WTC11 (cell line): ENCODE measurements at regions not wholly inside any gene's neighbourhood (a gene's known extent, or its start where the extent isn't known, plus 50 kb on each side); places are given as distances from the start of the nearest gene placed in this dataset.

Source experiments
- CREB1 ChIP-seq: sonication (generic); formaldehyde crosslinking; IDR thresholded peaks from 2 replicates; pipeline ENCODE4 v1.8.0; 2023; ENCODE audit warnings: mild to moderate bottlenecking, missing genetic modification reagents
- CREM ChIP-seq: sonication (generic); formaldehyde crosslinking; IDR thresholded peaks from 2 replicates; pipeline ENCODE4 v1.8.1; 2022; ENCODE audit warnings: mild to moderate bottlenecking, missing genetic modification reagents, moderate library complexity
- ELF4 ChIP-seq: sonication (generic); formaldehyde crosslinking; IDR thresholded peaks from 2 replicates; pipeline ENCODE4 v1.8.1; 2022; ENCODE audit warnings: low read depth, mild to moderate bottlenecking, moderate library complexity, missing genetic modification reagents
- FOXJ3 ChIP-seq: sonication (generic); formaldehyde crosslinking; IDR thresholded peaks from 2 replicates; pipeline ENCODE4 v1.9.0; 2021; ENCODE audit warnings: missing genetic modification reagents, mild to moderate bottlenecking, borderline replicate concordance
- IRF2 ChIP-seq: sonication (generic); formaldehyde crosslinking; IDR thresholded peaks from 2 replicates; pipeline ENCODE4 v1.8.0; 2022; ENCODE audit warnings: low read depth, missing genetic modification reagents, borderline replicate concordance
- NFYB ChIP-seq: sonication (generic); formaldehyde crosslinking; conservative IDR thresholded peaks from 2 replicates; pipeline ENCODE4 v1.8.0; 2022; ENCODE audit warnings: low read depth, missing genetic modification reagents
- NR1H2 ChIP-seq: sonication (generic); formaldehyde crosslinking; IDR thresholded peaks from 2 replicates; pipeline ENCODE4 v1.9.0; 2021; ENCODE audit warnings: mild to moderate bottlenecking, moderate library complexity, missing genetic modification reagents
- TF ChIP-seq, protein P1 (sequence below): sonication (generic); formaldehyde crosslinking; IDR thresholded peaks from 2 replicates; pipeline ENCODE4 v1.8.1; 2023; ENCODE audit warnings: mild to moderate bottlenecking, missing genetic modification reagents, moderate library complexity
- TF ChIP-seq, protein P2 (sequence below): sonication (generic); formaldehyde crosslinking; IDR thresholded peaks from 2 replicates; pipeline ENCODE4 v1.8.1; 2022; ENCODE audit warnings: low read depth, mild to moderate bottlenecking, moderate library complexity, missing genetic modification reagents, borderline replicate concordance
- TF ChIP-seq, protein P3 (sequence below): sonication (generic); formaldehyde crosslinking; IDR thresholded peaks from 2 replicates; pipeline ENCODE4 v1.8.1; 2023; ENCODE audit warnings: mild to moderate bottlenecking, moderate library complexity, missing genetic modification reagents
- TF ChIP-seq, protein P4 (sequence below): sonication (generic); formaldehyde crosslinking; IDR thresholded peaks from 2 replicates; pipeline ENCODE4 v1.8.0; 2022; ENCODE audit warnings: mild to moderate bottlenecking, missing genetic modification reagents
- TF ChIP-seq, protein P5 (sequence below): fragments of 200-600 bp; IDR thresholded peaks from 2 replicates; pipeline ENCODE4 v1.8.0; 2022; ENCODE audit warnings: antibody characterized with exemption
- TF ChIP-seq, protein P6 (sequence below): sonication (generic); formaldehyde crosslinking; IDR thresholded peaks from 2 replicates; pipeline ENCODE4 v1.8.1; 2022; ENCODE audit warnings: mild to moderate bottlenecking, moderate library complexity, missing genetic modification reagents

DNA sequence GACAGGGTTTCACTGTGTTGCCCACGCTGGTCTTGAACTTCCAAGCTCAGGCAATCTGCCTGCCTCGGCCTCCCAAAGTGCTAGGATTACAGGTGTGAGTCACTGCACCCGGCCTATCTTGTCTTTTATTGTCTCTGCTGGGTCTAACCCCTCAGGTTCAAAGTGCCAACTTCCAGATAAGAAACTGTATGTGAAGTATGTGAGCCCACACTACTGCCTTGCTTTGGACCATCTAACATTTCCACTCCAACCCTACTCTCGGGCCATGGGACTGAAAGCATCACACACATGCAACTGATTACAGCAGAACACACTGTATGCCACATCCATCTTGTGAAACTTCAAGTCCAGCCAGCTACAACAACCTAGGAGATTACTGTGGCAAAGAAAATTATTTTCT lies 256.1 kb upstream of the VEPH1 start:
- TF ChIP-seq, protein P1, sequence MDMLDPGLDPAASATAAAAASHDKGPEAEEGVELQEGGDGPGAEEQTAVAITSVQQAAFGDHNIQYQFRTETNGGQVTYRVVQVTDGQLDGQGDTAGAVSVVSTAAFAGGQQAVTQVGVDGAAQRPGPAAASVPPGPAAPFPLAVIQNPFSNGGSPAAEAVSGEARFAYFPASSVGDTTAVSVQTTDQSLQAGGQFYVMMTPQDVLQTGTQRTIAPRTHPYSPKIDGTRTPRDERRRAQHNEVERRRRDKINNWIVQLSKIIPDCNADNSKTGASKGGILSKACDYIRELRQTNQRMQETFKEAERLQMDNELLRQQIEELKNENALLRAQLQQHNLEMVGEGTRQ = no peak
- TF ChIP-seq IRF2 (no peak), ELF4 (CRISPR knock-in tag) (no peak), FOXJ3 (CRISPR knock-in tag) (no peak), NR1H2 (no peak), CREB1 (CRISPR knock-in tag) (no peak), NFYB (CRISPR knock-in tag) (no peak), CREM (CRISPR knock-in tag) (no peak)
- TF ChIP-seq, protein P2, sequence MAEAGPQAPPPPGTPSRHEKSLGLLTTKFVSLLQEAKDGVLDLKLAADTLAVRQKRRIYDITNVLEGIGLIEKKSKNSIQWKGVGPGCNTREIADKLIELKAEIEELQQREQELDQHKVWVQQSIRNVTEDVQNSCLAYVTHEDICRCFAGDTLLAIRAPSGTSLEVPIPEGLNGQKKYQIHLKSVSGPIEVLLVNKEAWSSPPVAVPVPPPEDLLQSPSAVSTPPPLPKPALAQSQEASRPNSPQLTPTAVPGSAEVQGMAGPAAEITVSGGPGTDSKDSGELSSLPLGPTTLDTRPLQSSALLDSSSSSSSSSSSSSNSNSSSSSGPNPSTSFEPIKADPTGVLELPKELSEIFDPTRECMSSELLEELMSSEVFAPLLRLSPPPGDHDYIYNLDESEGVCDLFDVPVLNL = no peak
- TF ChIP-seq, protein P3, sequence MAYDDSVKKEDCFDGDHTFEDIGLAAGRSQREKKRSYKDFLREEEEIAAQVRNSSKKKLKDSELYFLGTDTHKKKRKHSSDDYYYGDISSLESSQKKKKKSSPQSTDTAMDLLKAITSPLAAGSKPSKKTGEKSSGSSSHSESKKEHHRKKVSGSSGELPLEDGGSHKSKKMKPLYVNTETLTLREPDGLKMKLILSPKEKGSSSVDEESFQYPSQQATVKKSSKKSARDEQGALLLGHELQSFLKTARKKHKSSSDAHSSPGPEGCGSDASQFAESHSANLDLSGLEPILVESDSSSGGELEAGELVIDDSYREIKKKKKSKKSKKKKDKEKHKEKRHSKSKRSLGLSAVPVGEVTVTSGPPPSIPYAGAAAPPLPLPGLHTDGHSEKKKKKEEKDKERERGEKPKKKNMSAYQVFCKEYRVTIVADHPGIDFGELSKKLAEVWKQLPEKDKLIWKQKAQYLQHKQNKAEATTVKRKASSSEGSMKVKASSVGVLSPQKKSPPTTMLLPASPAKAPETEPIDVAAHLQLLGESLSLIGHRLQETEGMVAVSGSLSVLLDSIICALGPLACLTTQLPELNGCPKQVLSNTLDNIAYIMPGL (CRISPR knock-in tag) = no peak
- TF ChIP-seq, protein P4, sequence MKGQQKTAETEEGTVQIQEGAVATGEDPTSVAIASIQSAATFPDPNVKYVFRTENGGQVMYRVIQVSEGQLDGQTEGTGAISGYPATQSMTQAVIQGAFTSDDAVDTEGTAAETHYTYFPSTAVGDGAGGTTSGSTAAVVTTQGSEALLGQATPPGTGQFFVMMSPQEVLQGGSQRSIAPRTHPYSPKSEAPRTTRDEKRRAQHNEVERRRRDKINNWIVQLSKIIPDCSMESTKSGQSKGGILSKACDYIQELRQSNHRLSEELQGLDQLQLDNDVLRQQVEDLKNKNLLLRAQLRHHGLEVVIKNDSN (CRISPR knock-in tag) = no peak
- TF ChIP-seq, protein P5, sequence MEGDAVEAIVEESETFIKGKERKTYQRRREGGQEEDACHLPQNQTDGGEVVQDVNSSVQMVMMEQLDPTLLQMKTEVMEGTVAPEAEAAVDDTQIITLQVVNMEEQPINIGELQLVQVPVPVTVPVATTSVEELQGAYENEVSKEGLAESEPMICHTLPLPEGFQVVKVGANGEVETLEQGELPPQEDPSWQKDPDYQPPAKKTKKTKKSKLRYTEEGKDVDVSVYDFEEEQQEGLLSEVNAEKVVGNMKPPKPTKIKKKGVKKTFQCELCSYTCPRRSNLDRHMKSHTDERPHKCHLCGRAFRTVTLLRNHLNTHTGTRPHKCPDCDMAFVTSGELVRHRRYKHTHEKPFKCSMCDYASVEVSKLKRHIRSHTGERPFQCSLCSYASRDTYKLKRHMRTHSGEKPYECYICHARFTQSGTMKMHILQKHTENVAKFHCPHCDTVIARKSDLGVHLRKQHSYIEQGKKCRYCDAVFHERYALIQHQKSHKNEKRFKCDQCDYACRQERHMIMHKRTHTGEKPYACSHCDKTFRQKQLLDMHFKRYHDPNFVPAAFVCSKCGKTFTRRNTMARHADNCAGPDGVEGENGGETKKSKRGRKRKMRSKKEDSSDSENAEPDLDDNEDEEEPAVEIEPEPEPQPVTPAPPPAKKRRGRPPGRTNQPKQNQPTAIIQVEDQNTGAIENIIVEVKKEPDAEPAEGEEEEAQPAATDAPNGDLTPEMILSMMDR = no peak
- TF ChIP-seq, protein P6, sequence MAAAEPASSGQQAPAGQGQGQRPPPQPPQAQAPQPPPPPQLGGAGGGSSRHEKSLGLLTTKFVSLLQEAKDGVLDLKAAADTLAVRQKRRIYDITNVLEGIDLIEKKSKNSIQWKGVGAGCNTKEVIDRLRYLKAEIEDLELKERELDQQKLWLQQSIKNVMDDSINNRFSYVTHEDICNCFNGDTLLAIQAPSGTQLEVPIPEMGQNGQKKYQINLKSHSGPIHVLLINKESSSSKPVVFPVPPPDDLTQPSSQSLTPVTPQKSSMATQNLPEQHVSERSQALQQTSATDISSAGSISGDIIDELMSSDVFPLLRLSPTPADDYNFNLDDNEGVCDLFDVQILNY (CRISPR knock-in tag) = no peak
